ENCODE measurements at regions not wholly inside any gene's neighbourhood (a gene's known extent, or its start where the extent isn't known, plus 50 kb on each side); places are given as distances from the start of the nearest gene placed in this dataset.

GRCh38 chr5:133723651-133724366 lies 111.5 kb upstream of the FSTL4 start:
- ChIA-PET POLR2A (no interaction called here), CTCF (interaction anchor here (1.0 to 1.1 kb wide), 2 partner anchors 9 to 214 kb away, joined by 3 read pairs; no protein-coding TSS in a partner anchor)
- DNase-seq (ENCODE audit: extremely low spot score) = no peak
- no peak for TF ChIP-seq CTCF (IDR thresholded peaks at IDR 0.05; ENCODE audit: control extremely low read depth, extremely low read depth, low read depth, missing control alignments)

GRCh38 chr5:133723126-133723525 lies 110.8 kb upstream of the FSTL4 start:
- POLR2A ChIA-PET = no interaction called here
- CTCF ChIA-PET = no interaction called here
- no peak for TF ChIP-seq CTCF (IDR thresholded peaks at IDR 0.05; ENCODE audit: control extremely low read depth, extremely low read depth, low read depth, missing control alignments)
- no peak for DNase-seq (ENCODE audit: extremely low spot score)

GRCh38 chr5:133721365-133721764 lies 109.0 kb upstream of the FSTL4 start:
- TF ChIP-seq CTCF (IDR thresholded peaks at IDR 0.05; ENCODE audit: control extremely low read depth, extremely low read depth, low read depth, missing control alignments) = no peak
- ChIA-PET POLR2A (no interaction called here), CTCF (interaction anchor here (0.7 to 1.8 kb wide), 2 partner anchors 9 to 319 kb away, joined by 3 to 4 read pairs; no protein-coding TSS in a partner anchor)

GRCh38 chr5:133718457-133718856 lies 106.1 kb upstream of the FSTL4 start:
- CTCF ChIA-PET = no interaction called here
- TF ChIP-seq CTCF (IDR thresholded peaks at IDR 0.05; ENCODE audit: control extremely low read depth, extremely low read depth, low read depth, missing control alignments) = no peak
- POLR2A ChIA-PET = no interaction called here
- DNase-seq (ENCODE audit: extremely low spot score) = no peak

More at GRCh38 chr5:133721365-133721764, 109.0 kb upstream of the FSTL4 start:
- DNase-seq (ENCODE audit: extremely low spot score) = no peak

GRCh38 chr5:133716532-133717183 lies 104.3 kb upstream of the FSTL4 start:
- CTCF ChIA-PET = interaction anchor here (0.9 kb wide), 1 partner anchor 21 kb away, joined by 3 read pairs; no protein-coding TSS in a partner anchor
- TF ChIP-seq CTCF (IDR thresholded peaks at IDR 0.05; ENCODE audit: control extremely low read depth, extremely low read depth, low read depth, missing control alignments) = no peak
- no peak for DNase-seq (ENCODE audit: extremely low spot score)
- POLR2A ChIA-PET = no interaction called here

- ChIA-PET CTCF (interaction anchor here (0.9 to 1.1 kb wide), 2 partner anchors 8 to 22 kb away, joined by 3 read pairs; no protein-coding TSS in a partner anchor), POLR2A (no interaction called here)
Measured at GRCh38 chr5:133715616-133716015, 103.3 kb upstream of the FSTL4 start.

More at GRCh38 chr5:133715616-133716015, 103.3 kb upstream of the FSTL4 start:
- TF ChIP-seq CTCF (IDR thresholded peaks at IDR 0.05; ENCODE audit: control extremely low read depth, extremely low read depth, low read depth, missing control alignments) = no peak
- DNase-seq (ENCODE audit: extremely low spot score) = no peak
